ENCODE measurements at regions not wholly inside any gene's neighbourhood (a gene's known extent, or its start where the extent isn't known, plus 50 kb on each side); places are given as distances from the start of the nearest gene placed in this dataset.

- FAIRE-seq (no peak), ATAC-seq (no peak), DNase-seq (ENCODE audit: low read depth, low spot score) (no peak)
- no peak overlapping the region for H2AFZ ChIP-seq (ENCODE audit: control insufficient read depth, low read depth, low read length)
- H3K27me3 ChIP-seq (replicated peaks in 1 of 2; ENCODE audit: control insufficient read depth in 2 of 2, insufficient read depth in 2 of 2, low read length in 1 of 2) = no peaks in the 10 kb centered on the region
- no peaks in the 10 kb centered on the region for H3K9me3 ChIP-seq (replicated peaks; ENCODE audit: control insufficient read depth, insufficient read depth, low read length)
- no peak overlapping the region for H3K4me2 ChIP-seq (ENCODE audit: control insufficient read depth, insufficient read depth)
- CTCF ChIA-PET = interaction anchor here (1.1 kb wide), 1 partner anchor 12 kb away, joined by 5 read pairs; no protein-coding TSS in a partner anchor
- no peak overlapping the region for H3K4me3 ChIP-seq
- no peak overlapping the region for H3K9ac ChIP-seq (ENCODE audit: control insufficient read depth, insufficient read depth, low read length)
- H3K27ac ChIP-seq (ENCODE audit: control insufficient read depth, insufficient read depth) = no peak overlapping the region
- POLR2A ChIA-PET = no interaction called here
- H3K79me2 ChIP-seq (ENCODE audit: control insufficient read depth, insufficient read depth, low read length) = no peaks in the 10 kb centered on the region
- TF ChIP-seq ZNF24 (IDR thresholded peaks at IDR 0.05) = no peak
- 0% methylated on average over 1 of the region's 1 CpG for WGBS (ENCODE audit: insufficient coverage, insufficient replicate concordance, low lambda C conversion rate, missing lambda C conversion rate)
- BruUV-seq (replicated peaks) = no TSS peak
- intact Hi-C loops (cut with micrococcal nuclease; ENCODE audit: unreplicated experiment) = no loop called here
- in situ Hi-C loops (cut with MboI) = no loop called here
- no peaks in the 10 kb centered on the region for H4K20me1 ChIP-seq (ENCODE audit: control insufficient read depth, insufficient read depth)
- RAD21 ChIA-PET (ENCODE audit: unreplicated experiment) = no interaction called here
- SMC1A ChIA-PET (ENCODE audit: uncharacterized antibody, unreplicated experiment) = interaction anchor here (0.6 to 1.4 kb wide), 2 partner anchors 9 to 13 kb away, joined by 3 to 5 read pairs; no protein-coding TSS in a partner anchor
- H3K4me1 ChIP-seq (ENCODE audit: control insufficient read depth, insufficient read depth, low read length) = no peaks in the 10 kb centered on the region
- no peaks in the 10 kb centered on the region for H3K36me3 ChIP-seq (ENCODE audit: control insufficient read depth in 2 of 2, insufficient read depth in 2 of 2, low read length in 1 of 2)
Measured at GRCh38 chr13:74774264-74774663, 640.1 kb upstream of the KLF12 start.

GRCh38 chr13:74773248-74773647 lies 639.0 kb upstream of the KLF12 start:
- Histone ChIP-seq H3K27me3 (replicated peaks in 1 of 2; ENCODE audit: control insufficient read depth in 2 of 2, insufficient read depth in 2 of 2, low read length in 1 of 2) (no peaks in the 10 kb centered on the region), H3K4me1 (ENCODE audit: control insufficient read depth, insufficient read depth, low read length) (no peaks in the 10 kb centered on the region), H3K79me2 (ENCODE audit: control insufficient read depth, insufficient read depth, low read length) (no peaks in the 10 kb centered on the region), H3K27ac (ENCODE audit: control insufficient read depth, insufficient read depth) (no peak overlapping the region), H3K9ac (ENCODE audit: control insufficient read depth, insufficient read depth, low read length) (no peak overlapping the region), H4K20me1 (ENCODE audit: control insufficient read depth, insufficient read depth) (no peaks in the 10 kb centered on the region), H3K9me3 (replicated peaks; ENCODE audit: control insufficient read depth, insufficient read depth, low read length) (no peaks in the 10 kb centered on the region), H3K4me3 (no peak overlapping the region), H3K36me3 (ENCODE audit: control insufficient read depth in 2 of 2, insufficient read depth in 2 of 2, low read length in 1 of 2) (no peaks in the 10 kb centered on the region), H3K4me2 (ENCODE audit: control insufficient read depth, insufficient read depth) (no peak overlapping the region), H2AFZ (ENCODE audit: control insufficient read depth, low read depth, low read length) (no peak overlapping the region)
- in situ Hi-C loops (cut with MboI) = no loop called here
- DNase-seq (ENCODE audit: low read depth, low spot score) (no peak), ATAC-seq (no peak), FAIRE-seq (no peak)
- no TSS peak for BruUV-seq (replicated peaks)
- POLR2A ChIA-PET = no interaction called here
- CTCF ChIA-PET = no interaction called here
- SMC1A ChIA-PET (ENCODE audit: uncharacterized antibody, unreplicated experiment) = interaction anchor here (1.2 to 1.4 kb wide), 2 partner anchors 10 to 13 kb away, joined by 4 to 5 read pairs; no protein-coding TSS in a partner anchor
- WGBS (ENCODE audit: insufficient coverage, insufficient replicate concordance, low lambda C conversion rate, missing lambda C conversion rate) = 0% methylated on average over 1 of the region's 1 CpG
- RAD21 ChIA-PET (ENCODE audit: unreplicated experiment) = no interaction called here
- no peak for TF ChIP-seq SKIL (IDR thresholded peaks at IDR 0.05; ENCODE audit: low read depth, poor library complexity, severe bottlenecking)
- no peak for TF ChIP-seq EP300 (IDR thresholded peaks at IDR 0.05; ENCODE audit: borderline replicate concordance in 1 of 2, control insufficient read depth in 1 of 2, low read depth in 2 of 2, low read length in 2 of 2)
- no peak for TF ChIP-seq IRF4 (IDR thresholded peaks at IDR 0.05; ENCODE audit: low read depth, low read length)
- TF ChIP-seq E2F4 (IDR thresholded peaks at IDR 0.05; ENCODE audit: low read depth, low read length) = no peak
- TF ChIP-seq SMAD1 (IDR thresholded peaks at IDR 0.05; ENCODE audit: low read depth, partially characterized antibody) = no peak
- TF ChIP-seq ZNF207 (IDR thresholded peaks at IDR 0.05; ENCODE audit: borderline replicate concordance) = no peak
- no peak for TF ChIP-seq RCOR1 (conservative IDR thresholded peaks at IDR 0.05; ENCODE audit: low read depth, low read length)
- intact Hi-C loops (cut with micrococcal nuclease; ENCODE audit: unreplicated experiment) = no loop called here
